Subcutaneous abdominal adipose tissue (tissue), 5 donors: ENCODE measurements at regions not wholly inside any gene's neighbourhood (a gene's known extent, or its start where the extent isn't known, plus 50 kb on each side); places are given as distances from the start of the nearest gene placed in this dataset.

Source experiments
- H3K27ac ChIP-seq: one replicate; pipeline ENCODE4 v1.7.0; 2013; ENCODE audit warnings: low read depth, mild to moderate bottlenecking, inconsistent platforms, low read length, moderate library complexity
- H3K27me3 ChIP-seq, 5 donors: one replicate each; pipeline ENCODE4 v1.7.0; 2013; ENCODE audit warnings: low read length in 5 of 5, inconsistent platforms in 1 of 5; ENCODE audit not compliant: control insufficient read depth in 5 of 5, insufficient read depth in 4 of 5
- H3K36me3 ChIP-seq, 5 donors: one replicate each; pipeline ENCODE4 v1.7.0; 2013; ENCODE audit warnings: low read length in 5 of 5; ENCODE audit not compliant: control insufficient read depth in 5 of 5, insufficient read depth in 5 of 5
- H3K4me1 ChIP-seq, 5 donors: one replicate each; pipeline ENCODE4 v1.7.0; 2013; ENCODE audit warnings: low read length in 5 of 5, mild to moderate bottlenecking in 3 of 5, moderate library complexity in 1 of 5; ENCODE audit not compliant: control insufficient read depth in 5 of 5, insufficient read depth in 5 of 5
- H3K4me3 ChIP-seq, 5 donors: one replicate each; pipeline ENCODE4 v1.7.0; 2013; ENCODE audit warnings: low read length in 5 of 5, low read depth in 1 of 5
- H3K9ac ChIP-seq, 5 donors: one replicate each; pipeline ENCODE4 v1.7.0; 2013; ENCODE audit warnings: low read length in 5 of 5, mild to moderate bottlenecking in 4 of 5, moderate library complexity in 3 of 5
- H3K9me3 ChIP-seq, 5 donors: one replicate each; pipeline ENCODE4 v1.7.0; 2013; ENCODE audit warnings: low read length in 5 of 5; ENCODE audit not compliant: control insufficient read depth in 5 of 5
- donor health status: healthy.
- donor health status: healthy.
- donor health status: healthy.
- donor health status: healthy.
- donor health status: healthy.

DNA sequence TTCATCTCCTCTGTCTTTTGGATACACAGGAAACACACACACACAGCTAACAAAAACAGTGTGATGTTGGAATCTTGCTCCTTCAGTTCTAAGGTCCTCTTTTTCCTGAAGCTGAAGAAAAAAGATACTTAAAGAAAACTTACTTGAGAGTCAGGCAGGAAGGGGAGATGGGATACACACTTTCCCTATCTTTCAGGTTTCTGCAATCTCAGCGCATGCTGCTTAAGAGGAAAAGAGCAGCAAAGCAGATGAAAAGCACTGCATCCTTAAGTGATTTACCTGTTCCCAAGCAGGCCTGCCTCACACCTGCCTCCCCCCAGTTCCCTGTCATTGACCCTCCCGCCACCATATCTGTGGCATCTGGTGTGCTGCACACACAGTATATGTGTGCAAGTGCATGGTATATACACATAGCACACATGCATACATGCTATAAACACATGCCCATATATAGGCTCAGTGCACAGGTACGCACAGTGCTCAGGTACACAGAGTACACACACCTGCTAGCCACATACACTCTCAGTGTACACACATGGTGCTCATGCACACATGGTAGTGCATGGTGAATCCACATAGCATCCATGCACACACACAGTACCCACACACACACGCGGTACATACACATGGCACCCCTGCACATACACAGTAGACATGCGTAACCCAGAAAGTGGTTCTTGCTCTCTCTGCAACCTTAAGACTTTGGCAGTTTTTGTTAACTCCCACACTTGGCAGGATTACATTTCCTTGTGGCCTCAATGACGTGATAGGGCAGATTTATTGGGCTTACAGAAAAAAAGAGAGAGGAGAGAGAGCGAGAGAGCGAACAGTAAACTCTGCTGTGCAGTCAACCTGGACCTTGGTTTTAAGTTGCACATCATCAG, 166.9 kb downstream of the TOMM20 start:
- Histone ChIP-seq H3K4me1 (peaks cover 20 to 81% (median 65%) of the 10 kb centered on the region in 5 donors), H3K9me3 (no peaks in the 10 kb centered on the region), H3K27ac (peak overlapping the region; percentile 87), H3K4me3 (peak overlapping the region in 3 of 5 donors; percentile 6 to 52 (median 47)), H3K27me3 (no peaks in the 10 kb centered on the region), H3K9ac (peak overlapping the region in 3 of 5 donors; percentile 8 to 22 (median 17)), H3K36me3 (no peaks in the 10 kb centered on the region)

DNA sequence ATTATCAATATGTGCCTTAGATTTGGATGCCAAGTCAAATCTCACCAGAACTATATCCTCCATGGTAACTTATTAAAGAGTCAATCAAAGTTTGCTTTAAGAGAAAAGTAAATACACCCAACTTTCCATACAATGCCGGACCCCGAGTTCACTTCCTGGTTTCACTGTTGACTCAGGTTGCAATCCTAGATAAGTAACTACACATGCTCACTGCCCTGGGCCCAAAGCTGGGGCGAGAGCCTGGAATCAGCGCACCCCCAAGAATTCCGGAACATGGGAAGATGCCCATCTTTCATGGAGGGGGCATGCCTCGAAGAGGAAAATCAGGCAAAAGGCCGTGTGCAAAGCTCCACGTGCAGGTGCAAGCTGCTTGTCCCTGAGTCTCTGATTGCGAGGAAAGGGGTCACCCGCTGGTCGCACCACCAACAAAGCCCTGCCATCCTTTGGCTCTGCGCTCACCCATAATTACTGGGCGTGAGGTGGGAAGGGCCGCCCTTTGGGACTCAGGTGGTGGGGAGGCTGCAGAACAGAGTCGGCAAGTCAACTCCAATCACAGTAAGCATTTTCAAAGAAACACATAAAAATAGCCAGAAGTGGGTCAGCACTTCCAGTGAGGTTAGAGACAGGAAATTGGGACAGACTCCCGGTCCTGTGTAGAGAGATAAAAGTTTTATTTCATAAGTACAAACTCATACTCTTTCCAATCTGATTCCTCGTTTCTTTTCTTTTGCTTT, 167.7 kb downstream of the TOMM20 start:
- H3K36me3 ChIP-seq, result no peaks in the 10 kb centered on the region
- H3K9ac ChIP-seq, result no peak overlapping the region
- H3K9me3 ChIP-seq, result no peaks in the 10 kb centered on the region
- peaks cover 20 to 88% (median 73%) of the 10 kb centered on the region in 5 donors for H3K4me1 ChIP-seq
- no peaks in the 10 kb centered on the region for H3K27me3 ChIP-seq
- H3K4me3 ChIP-seq, result no peak overlapping the region
- H3K27ac ChIP-seq, result no peak overlapping the region

DNA sequence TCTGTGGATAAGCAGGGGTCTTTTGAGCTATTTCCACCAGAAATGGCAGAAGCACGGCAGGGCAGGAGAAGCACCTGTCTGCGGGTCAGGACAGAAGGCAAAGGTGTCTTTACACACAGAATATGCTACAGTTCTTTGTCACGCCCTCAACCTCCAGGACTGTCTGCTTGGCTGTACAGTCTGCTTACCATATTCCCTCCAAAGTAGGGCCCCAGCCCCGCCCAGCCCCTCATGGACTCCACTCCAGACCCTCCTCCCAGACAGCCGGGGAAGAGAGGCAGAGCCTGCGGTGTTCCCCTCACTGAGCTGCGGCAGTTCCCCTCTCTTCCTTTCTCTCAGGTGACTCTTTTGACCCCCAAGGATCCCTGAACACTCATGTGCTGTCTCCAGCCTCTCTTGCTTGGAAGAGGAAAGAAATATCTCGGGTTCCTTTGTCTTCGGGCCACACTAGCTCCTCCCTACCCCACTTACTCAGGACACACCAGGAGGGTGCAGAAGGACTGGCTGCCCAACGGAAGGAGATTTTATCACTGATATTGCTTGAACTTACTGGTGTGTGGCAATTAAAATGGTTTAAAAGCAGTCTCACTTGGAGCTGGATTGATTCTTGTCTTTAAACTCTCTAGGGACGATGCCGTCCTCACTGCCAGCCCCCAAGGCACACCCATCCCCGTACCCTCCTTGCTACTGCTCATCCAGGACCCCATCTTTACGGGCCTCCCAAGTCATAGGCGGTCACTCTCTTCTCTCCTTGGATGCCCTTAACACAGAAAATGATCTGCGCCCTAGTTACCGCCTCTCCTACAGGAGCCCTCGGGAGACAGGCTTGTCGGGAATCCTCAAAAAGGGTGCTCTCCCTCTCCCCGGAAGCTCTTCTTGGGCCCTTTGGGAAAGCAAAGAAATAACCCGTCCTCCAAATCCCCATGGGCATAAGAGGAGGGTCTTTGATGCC, 169.7 kb downstream of the TOMM20 start:
- H3K9me3 ChIP-seq, result no peaks in the 10 kb centered on the region
- no peaks in the 10 kb centered on the region for H3K36me3 ChIP-seq
- H3K27ac ChIP-seq, result no peak overlapping the region
- no peaks in the 10 kb centered on the region for H3K27me3 ChIP-seq
- H3K4me1 ChIP-seq, result peaks cover 20 to 92% (median 77%) of the 10 kb centered on the region in 5 donors
- no peak overlapping the region for H3K9ac ChIP-seq
- H3K4me3 ChIP-seq, result no peak overlapping the region

DNA sequence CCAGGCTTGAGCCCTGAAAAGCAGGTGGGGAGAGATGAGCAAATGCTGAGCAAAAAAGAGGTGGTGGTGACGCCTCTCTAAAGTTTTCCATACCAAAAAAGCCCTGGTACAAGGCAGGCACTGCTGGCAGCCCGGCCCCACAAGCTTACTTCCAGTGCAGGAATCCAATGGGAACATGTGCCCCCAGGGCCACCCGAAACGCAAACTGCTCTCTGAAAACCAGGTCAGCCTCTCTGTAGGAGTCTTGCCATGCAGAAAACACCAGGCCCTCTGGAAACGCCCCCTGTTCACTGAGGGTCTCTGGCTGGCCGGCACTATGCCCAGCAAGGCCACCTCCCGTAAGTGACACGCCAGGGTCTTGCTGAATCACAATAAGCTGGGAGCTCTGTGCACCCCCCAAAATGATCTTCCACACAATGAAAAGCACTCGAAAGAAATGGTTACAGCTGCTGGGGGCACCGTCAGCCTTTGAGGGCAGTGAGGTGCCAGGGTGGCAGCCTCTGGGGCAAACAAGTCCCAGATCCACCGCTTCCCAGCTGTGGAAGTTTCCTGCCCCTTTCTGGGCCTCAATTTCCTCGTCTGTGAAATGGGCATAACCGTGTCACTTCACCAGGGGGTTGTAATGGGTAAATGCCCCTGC, 170.5 kb downstream of the TOMM20 start:
- no peaks in the 10 kb centered on the region for H3K9me3 ChIP-seq
- H3K27ac ChIP-seq, result no peak overlapping the region
- H3K9ac ChIP-seq, result no peak overlapping the region
- peaks cover 18 to 86% (median 69%) of the 10 kb centered on the region in 5 donors for H3K4me1 ChIP-seq
- no peaks in the 10 kb centered on the region for H3K27me3 ChIP-seq
- H3K36me3 ChIP-seq, result no peaks in the 10 kb centered on the region
- no peak overlapping the region for H3K4me3 ChIP-seq

DNA sequence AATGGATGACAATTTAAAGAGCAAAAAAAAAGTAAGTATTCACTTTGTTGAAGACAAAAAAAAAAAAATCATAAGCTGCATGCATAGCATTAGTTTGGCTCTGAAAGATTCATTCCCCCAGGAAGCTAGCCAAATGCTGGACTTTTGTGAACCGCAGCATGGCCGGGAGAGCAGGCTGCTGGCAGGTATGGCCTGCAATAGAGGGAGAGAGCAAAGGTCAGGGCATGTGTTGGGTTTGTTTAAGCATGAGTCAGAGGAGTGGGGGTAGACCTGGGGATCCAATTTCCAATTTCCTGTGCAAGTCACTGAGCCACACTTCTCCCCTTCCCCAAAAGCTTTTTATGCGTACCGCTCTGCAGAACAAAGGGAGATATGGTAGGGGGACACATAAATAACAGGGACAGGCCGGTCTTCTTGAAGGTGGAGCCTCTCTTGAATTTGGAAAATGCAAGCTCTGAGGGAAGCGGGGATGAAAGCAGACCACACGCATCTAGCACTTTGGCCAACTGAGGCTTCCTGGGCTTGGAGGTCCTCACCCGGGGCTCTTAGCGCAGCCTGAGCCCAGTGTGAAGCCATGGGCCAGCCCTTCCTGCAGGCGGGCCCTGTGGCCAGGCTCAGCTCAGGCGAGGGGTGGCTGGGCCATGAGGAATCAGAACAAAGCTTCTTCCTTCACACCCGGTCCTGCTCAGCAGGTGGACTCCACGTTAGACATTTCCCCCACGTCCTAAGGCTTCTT, 171.1 kb downstream of the TOMM20 start:
- Histone ChIP-seq H3K27ac (no peak overlapping the region), H3K4me1 (peaks cover 18 to 80% (median 64%) of the 10 kb centered on the region in 5 donors)

DNA sequence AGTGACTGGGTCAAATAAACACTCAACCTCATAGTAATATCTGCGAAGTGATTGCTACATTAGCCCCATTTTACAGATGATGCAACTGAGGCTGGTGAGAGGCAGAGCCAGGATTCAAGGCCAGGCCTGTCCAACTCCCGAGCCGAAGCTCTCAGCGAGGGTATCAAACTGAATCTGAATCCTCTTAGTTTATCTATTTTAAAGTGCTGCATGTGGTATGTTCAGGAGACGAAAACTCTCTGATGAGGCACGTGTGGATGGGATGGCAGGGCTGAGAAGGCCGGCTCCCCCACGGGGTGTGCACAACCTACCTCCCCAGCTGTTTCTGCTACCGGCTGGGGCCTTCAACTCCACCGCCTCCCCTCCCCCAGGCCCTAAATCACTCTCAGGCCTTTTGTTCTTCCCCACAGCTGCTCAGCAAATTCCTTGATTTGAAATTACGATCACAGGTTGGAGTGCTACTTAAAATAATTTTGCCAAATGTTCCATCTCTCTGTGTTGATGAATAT, 171.8 kb downstream of the TOMM20 start:
- Histone ChIP-seq H3K4me1 (peaks cover 13 to 74% (median 58%) of the 10 kb centered on the region in 5 donors), H3K27me3 (no peaks in the 10 kb centered on the region), H3K4me3 (no peak overlapping the region), H3K9me3 (no peaks in the 10 kb centered on the region), H3K36me3 (no peaks in the 10 kb centered on the region), H3K27ac (no peak overlapping the region), H3K9ac (no peak overlapping the region)

More for the DNA sequence above, 171.1 kb downstream of the TOMM20 start:
- Histone ChIP-seq H3K36me3 (no peaks in the 10 kb centered on the region), H3K27me3 (no peaks in the 10 kb centered on the region), H3K9ac (no peak overlapping the region), H3K4me3 (no peak overlapping the region), H3K9me3 (no peaks in the 10 kb centered on the region)

DNA sequence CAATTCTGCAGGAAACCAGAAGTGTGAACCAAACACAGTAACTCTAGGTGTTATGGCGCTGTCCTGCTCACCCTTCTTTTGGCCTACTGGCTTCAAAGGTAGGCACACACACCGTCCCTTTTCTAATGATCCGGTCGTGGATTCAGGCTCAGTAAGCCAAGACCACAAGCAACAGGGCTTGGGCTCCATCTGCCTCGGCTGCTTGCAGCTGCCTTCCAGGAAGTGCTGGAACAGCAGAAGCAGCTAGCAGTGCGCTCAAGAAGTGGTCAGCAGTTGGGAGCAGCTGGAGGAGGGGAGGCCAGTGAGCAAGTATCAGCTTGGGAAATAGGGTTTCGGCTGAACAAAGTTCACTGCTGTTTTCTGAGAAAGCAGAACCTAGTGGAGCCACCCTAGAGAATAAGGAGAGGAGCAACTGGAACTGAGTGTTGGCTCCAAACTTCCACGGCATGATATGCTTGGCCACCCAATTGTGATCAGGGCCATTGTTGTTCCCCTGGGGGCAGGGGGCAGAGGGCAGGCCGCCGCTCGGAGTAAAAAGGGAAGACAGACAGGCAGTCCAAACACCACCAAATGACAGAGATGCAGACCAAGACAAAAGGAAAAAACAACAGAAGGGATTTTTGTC, 173.4 kb downstream of the TOMM20 start:
- Histone ChIP-seq H3K27ac (peak overlapping the region; percentile 86), H3K9ac (no peak overlapping the region), H3K4me1 (peaks cover 6 to 59% (median 45%) of the 10 kb centered on the region in 5 donors), H3K27me3 (no peaks in the 10 kb centered on the region), H3K4me3 (peak overlapping the region in 2 of 5 donors; percentile 0 to 13), H3K36me3 (no peaks in the 10 kb centered on the region), H3K9me3 (no peaks in the 10 kb centered on the region)

DNA sequence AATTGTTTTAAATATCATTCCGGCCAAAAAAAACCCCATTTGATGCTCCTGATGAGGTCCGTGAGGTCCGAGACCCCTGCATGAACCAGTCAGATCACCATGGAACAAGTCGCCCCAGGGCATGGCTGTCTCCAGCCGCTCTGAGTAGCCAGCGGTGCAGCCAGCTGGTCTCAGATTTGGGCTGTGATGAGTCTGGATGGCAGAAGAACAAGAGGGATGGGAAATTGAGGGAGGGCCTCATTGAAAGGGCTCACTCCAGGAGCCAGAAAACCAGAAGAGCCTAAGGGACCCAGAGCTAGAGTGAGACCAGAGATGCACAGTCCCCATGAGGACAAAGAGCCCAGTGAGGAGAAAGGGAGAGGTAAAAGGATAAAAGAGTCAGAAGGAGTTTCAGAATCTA, 174.0 kb downstream of the TOMM20 start:
- H3K27ac ChIP-seq, result peak overlapping the region; percentile 86
- H3K9ac ChIP-seq, result no peak overlapping the region
- H3K36me3 ChIP-seq, result no peaks in the 10 kb centered on the region
- H3K4me3 ChIP-seq, result no peak overlapping the region
- peaks cover 0 to under 1% (median 0%) of the 10 kb centered on the region in 5 donors for H3K9me3 ChIP-seq
- no peaks in the 10 kb centered on the region for H3K27me3 ChIP-seq
- H3K4me1 ChIP-seq, result peaks cover 6 to 54% (median 43%) of the 10 kb centered on the region in 5 donors
